ENCODE measurements at regions not wholly inside any gene's neighbourhood (a gene's known extent, or its start where the extent isn't known, plus 50 kb on each side); places are given as distances from the start of the nearest gene placed in this dataset.

GRCh38 chr4:133637161-133637560, 488.1 kb downstream of the PCDH10 start:
- TF ChIP-seq JUND (IDR thresholded peaks at IDR 0.05), result no peak
- no peak for TF ChIP-seq EGR1 (IDR thresholded peaks at IDR 0.05; ENCODE audit: low read depth in 2 of 2)
- TF ChIP-seq FOXA1 (IDR thresholded peaks at IDR 0.05), result no peak
- Histone ChIP-seq H3K9ac (ENCODE audit: low read depth in 1 of 2, low read length in 2 of 2) (no peak overlapping the region), H3K36me3 (ENCODE audit: control insufficient read depth in 4 of 4, insufficient read depth in 3 of 4, low read depth in 1 of 4, low read length in 3 of 4) (no peaks in the 10 kb centered on the region), H3K27me3 (ENCODE audit: control insufficient read depth in 4 of 4, insufficient read depth in 4 of 4, low read length in 3 of 4) (peaks cover 0 to 4% (median 0%) of the 10 kb centered on the region in 4 donors), H3K27ac (ENCODE audit: low read depth in 1 of 2, low read length in 2 of 2) (no peak overlapping the region), H3K4me1 (ENCODE audit: control insufficient read depth in 4 of 4, insufficient read depth in 4 of 4, low read length in 3 of 4) (no peaks in the 10 kb centered on the region), H3K4me3 (ENCODE audit: low read depth in 1 of 3, low read length in 3 of 3) (no peak overlapping the region), H3K9me3 (ENCODE audit: control insufficient read depth in 4 of 4, low read length in 3 of 4) (peaks cover 0 to 5% (median 0%) of the 10 kb centered on the region in 4 donors)
- 85% methylated on average over 2 of the region's 2 CpGs for WGBS
- DNase-seq (ENCODE audit: low spot score), result no peak

GRCh38 chr4:133624744-133625143, 475.6 kb downstream of the PCDH10 start:
- DNase-seq (ENCODE audit: low spot score), result no peak
- TF ChIP-seq, protein P1, sequence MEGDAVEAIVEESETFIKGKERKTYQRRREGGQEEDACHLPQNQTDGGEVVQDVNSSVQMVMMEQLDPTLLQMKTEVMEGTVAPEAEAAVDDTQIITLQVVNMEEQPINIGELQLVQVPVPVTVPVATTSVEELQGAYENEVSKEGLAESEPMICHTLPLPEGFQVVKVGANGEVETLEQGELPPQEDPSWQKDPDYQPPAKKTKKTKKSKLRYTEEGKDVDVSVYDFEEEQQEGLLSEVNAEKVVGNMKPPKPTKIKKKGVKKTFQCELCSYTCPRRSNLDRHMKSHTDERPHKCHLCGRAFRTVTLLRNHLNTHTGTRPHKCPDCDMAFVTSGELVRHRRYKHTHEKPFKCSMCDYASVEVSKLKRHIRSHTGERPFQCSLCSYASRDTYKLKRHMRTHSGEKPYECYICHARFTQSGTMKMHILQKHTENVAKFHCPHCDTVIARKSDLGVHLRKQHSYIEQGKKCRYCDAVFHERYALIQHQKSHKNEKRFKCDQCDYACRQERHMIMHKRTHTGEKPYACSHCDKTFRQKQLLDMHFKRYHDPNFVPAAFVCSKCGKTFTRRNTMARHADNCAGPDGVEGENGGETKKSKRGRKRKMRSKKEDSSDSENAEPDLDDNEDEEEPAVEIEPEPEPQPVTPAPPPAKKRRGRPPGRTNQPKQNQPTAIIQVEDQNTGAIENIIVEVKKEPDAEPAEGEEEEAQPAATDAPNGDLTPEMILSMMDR (IDR thresholded peaks at IDR 0.05; ENCODE audit: low read depth, low read length, missing input control), result no peak
- TF ChIP-seq JUND (IDR thresholded peaks at IDR 0.05) (no peak), FOXA1 (IDR thresholded peaks at IDR 0.05) (no peak), SP1 (IDR thresholded peaks at IDR 0.05) (no peak), EGR1 (IDR thresholded peaks at IDR 0.05; ENCODE audit: low read depth in 2 of 2) (no peak), MAX (IDR thresholded peaks at IDR 0.05) (no peak)
- TF ChIP-seq, protein P2, sequence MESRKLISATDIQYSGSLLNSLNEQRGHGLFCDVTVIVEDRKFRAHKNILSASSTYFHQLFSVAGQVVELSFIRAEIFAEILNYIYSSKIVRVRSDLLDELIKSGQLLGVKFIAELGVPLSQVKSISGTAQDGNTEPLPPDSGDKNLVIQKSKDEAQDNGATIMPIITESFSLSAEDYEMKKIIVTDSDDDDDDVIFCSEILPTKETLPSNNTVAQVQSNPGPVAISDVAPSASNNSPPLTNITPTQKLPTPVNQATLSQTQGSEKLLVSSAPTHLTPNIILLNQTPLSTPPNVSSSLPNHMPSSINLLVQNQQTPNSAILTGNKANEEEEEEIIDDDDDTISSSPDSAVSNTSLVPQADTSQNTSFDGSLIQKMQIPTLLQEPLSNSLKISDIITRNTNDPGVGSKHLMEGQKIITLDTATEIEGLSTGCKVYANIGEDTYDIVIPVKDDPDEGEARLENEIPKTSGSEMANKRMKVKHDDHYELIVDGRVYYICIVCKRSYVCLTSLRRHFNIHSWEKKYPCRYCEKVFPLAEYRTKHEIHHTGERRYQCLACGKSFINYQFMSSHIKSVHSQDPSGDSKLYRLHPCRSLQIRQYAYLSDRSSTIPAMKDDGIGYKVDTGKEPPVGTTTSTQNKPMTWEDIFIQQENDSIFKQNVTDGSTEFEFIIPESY (IDR thresholded peaks at IDR 0.05), result no peak
- TF ChIP-seq, protein P3, sequence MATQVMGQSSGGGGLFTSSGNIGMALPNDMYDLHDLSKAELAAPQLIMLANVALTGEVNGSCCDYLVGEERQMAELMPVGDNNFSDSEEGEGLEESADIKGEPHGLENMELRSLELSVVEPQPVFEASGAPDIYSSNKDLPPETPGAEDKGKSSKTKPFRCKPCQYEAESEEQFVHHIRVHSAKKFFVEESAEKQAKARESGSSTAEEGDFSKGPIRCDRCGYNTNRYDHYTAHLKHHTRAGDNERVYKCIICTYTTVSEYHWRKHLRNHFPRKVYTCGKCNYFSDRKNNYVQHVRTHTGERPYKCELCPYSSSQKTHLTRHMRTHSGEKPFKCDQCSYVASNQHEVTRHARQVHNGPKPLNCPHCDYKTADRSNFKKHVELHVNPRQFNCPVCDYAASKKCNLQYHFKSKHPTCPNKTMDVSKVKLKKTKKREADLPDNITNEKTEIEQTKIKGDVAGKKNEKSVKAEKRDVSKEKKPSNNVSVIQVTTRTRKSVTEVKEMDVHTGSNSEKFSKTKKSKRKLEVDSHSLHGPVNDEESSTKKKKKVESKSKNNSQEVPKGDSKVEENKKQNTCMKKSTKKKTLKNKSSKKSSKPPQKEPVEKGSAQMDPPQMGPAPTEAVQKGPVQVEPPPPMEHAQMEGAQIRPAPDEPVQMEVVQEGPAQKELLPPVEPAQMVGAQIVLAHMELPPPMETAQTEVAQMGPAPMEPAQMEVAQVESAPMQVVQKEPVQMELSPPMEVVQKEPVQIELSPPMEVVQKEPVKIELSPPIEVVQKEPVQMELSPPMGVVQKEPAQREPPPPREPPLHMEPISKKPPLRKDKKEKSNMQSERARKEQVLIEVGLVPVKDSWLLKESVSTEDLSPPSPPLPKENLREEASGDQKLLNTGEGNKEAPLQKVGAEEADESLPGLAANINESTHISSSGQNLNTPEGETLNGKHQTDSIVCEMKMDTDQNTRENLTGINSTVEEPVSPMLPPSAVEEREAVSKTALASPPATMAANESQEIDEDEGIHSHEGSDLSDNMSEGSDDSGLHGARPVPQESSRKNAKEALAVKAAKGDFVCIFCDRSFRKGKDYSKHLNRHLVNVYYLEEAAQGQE (IDR thresholded peaks at IDR 0.05), result no peak
- Histone ChIP-seq H3K4me3 (ENCODE audit: low read depth in 1 of 3, low read length in 3 of 3) (no peak overlapping the region), H3K9me3 (ENCODE audit: control insufficient read depth in 4 of 4, low read length in 3 of 4) (no peaks in the 10 kb centered on the region), H3K27ac (ENCODE audit: low read depth in 1 of 2, low read length in 2 of 2) (no peak overlapping the region), H3K4me1 (ENCODE audit: control insufficient read depth in 4 of 4, insufficient read depth in 4 of 4, low read length in 3 of 4) (no peaks in the 10 kb centered on the region), H3K36me3 (ENCODE audit: control insufficient read depth in 4 of 4, insufficient read depth in 3 of 4, low read depth in 1 of 4, low read length in 3 of 4) (no peaks in the 10 kb centered on the region), H3K27me3 (ENCODE audit: control insufficient read depth in 4 of 4, insufficient read depth in 4 of 4, low read length in 3 of 4) (no peaks in the 10 kb centered on the region), H3K9ac (ENCODE audit: low read depth in 1 of 2, low read length in 2 of 2) (no peak overlapping the region)
- 9% methylated on average over 3 of the region's 3 CpGs for WGBS

DNA sequence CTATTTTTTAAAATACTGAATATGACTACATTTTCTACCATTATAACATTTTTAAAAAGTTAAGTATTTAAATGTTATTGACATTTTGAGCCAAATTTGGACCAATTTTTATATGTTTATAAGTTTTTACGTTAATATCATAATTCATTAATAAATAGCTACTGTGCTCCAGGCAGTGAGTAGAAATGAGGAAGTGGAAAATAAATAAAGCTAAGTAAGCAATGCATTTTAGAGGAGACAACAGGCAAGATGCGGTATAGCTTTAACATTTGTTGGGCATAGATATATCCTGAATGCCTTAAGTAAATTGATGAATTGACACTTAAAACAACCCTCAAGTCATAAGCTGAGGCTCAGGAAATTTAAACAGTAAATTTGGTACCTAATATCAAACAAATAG, 474.8 kb downstream of the PCDH10 start:
- H3K27ac ChIP-seq (ENCODE audit: low read depth in 1 of 2, low read length in 2 of 2), result no peak overlapping the region
- H3K4me1 ChIP-seq (ENCODE audit: control insufficient read depth in 4 of 4, insufficient read depth in 4 of 4, low read length in 3 of 4), result no peaks in the 10 kb centered on the region
- H3K36me3 ChIP-seq (ENCODE audit: control insufficient read depth in 4 of 4, insufficient read depth in 3 of 4, low read depth in 1 of 4, low read length in 3 of 4), result no peaks in the 10 kb centered on the region
- H3K9ac ChIP-seq (ENCODE audit: low read depth in 1 of 2, low read length in 2 of 2), result no peak overlapping the region
- WGBS, result 41% methylated on average over 2 of the region's 2 CpGs
- no peak overlapping the region for H3K4me3 ChIP-seq (ENCODE audit: low read depth in 1 of 3, low read length in 3 of 3)
- no peak for TF ChIP-seq HNF4G (IDR thresholded peaks at IDR 0.05)
- TF ChIP-seq JUND (IDR thresholded peaks at IDR 0.05), result no peak
- TF ChIP-seq MAX (IDR thresholded peaks at IDR 0.05), result no peak
- TF ChIP-seq, protein P1 (IDR thresholded peaks at IDR 0.05; ENCODE audit: low read depth, low read length, missing input control), result no peak
- no peak for TF ChIP-seq RAD21 (IDR thresholded peaks at IDR 0.05)
- TF ChIP-seq RXRA (IDR thresholded peaks at IDR 0.05), result no peak
- TF ChIP-seq, protein P2 (IDR thresholded peaks at IDR 0.05), result no peak
- DNase-seq (ENCODE audit: low spot score), result no peak
- H3K9me3 ChIP-seq (ENCODE audit: control insufficient read depth in 4 of 4, low read length in 3 of 4), result no peaks in the 10 kb centered on the region
- no peaks in the 10 kb centered on the region for H3K27me3 ChIP-seq (ENCODE audit: control insufficient read depth in 4 of 4, insufficient read depth in 4 of 4, low read length in 3 of 4)
